ENCODE measurements at regions not wholly inside any gene's neighbourhood (a gene's known extent, or its start where the extent isn't known, plus 50 kb on each side); places are given as distances from the start of the nearest gene placed in this dataset.

GRCh38 chr10:118844731-118845521, 90.2 kb upstream of the CACUL1 start:
- no peak overlapping the region for H3K4me3 ChIP-seq (ENCODE audit: control insufficient read depth in 1 of 7, extremely low read depth in 1 of 7, insufficient read depth in 4 of 7, low read depth in 2 of 7, low read length in 6 of 7)
- no peaks in the 10 kb centered on the region for H3K9me3 ChIP-seq (ENCODE audit: control extremely low read depth in 1 of 5, control insufficient read depth in 4 of 5, insufficient read depth in 2 of 5, low read depth in 1 of 5, low read length in 4 of 5)
- H3K36me3 ChIP-seq (ENCODE audit: control insufficient read depth in 4 of 4, insufficient read depth in 4 of 4, low read length in 3 of 4), result no peaks in the 10 kb centered on the region
- 87% methylated on average over 4 of the region's 6 CpGs for WGBS (ENCODE audit: insufficient coverage)
- ChIA-PET CTCF (interaction anchor here (1.0 kb wide), 1 partner anchor 27 kb away, joined by 3 read pairs; no protein-coding TSS in a partner anchor), POLR2A (no interaction called here)
- H3K4me1 ChIP-seq (ENCODE audit: control extremely low read depth in 1 of 4, control insufficient read depth in 4 of 4, insufficient read depth in 4 of 4, low read length in 3 of 4), result no peaks in the 10 kb centered on the region
- no peak for DNase-seq
- H3K27ac ChIP-seq (ENCODE audit: insufficient read depth in 1 of 2, low read depth in 1 of 2, low read length in 2 of 2, poor library complexity in 1 of 2, severe bottlenecking in 2 of 2), result no peak overlapping the region
- peaks cover 0 to 1% (median 0%) of the 10 kb centered on the region in 5 experiments for H3K27me3 ChIP-seq (replicated peaks in 2 of 5; ENCODE audit: control insufficient read depth in 4 of 5, insufficient read depth in 5 of 5, low read length in 4 of 5)

GRCh38 chr10:118845776-118846175, 91.0 kb upstream of the CACUL1 start:
- Histone ChIP-seq H3K4me1 (ENCODE audit: control extremely low read depth in 1 of 4, control insufficient read depth in 4 of 4, insufficient read depth in 4 of 4, low read length in 3 of 4) (no peaks in the 10 kb centered on the region), H3K27ac (ENCODE audit: insufficient read depth in 1 of 2, low read depth in 1 of 2, low read length in 2 of 2, poor library complexity in 1 of 2, severe bottlenecking in 2 of 2) (no peak overlapping the region), H3K27me3 (replicated peaks in 2 of 5; ENCODE audit: control insufficient read depth in 4 of 5, insufficient read depth in 5 of 5, low read length in 4 of 5) (peaks cover 0 to 1% (median 0%) of the 10 kb centered on the region in 5 experiments), H3K4me3 (ENCODE audit: control insufficient read depth in 1 of 7, extremely low read depth in 1 of 7, insufficient read depth in 4 of 7, low read depth in 2 of 7, low read length in 6 of 7) (no peak overlapping the region), H3K36me3 (ENCODE audit: control insufficient read depth in 4 of 4, insufficient read depth in 4 of 4, low read length in 3 of 4) (no peaks in the 10 kb centered on the region), H3K9me3 (ENCODE audit: control extremely low read depth in 1 of 5, control insufficient read depth in 4 of 5, insufficient read depth in 2 of 5, low read depth in 1 of 5, low read length in 4 of 5) (no peaks in the 10 kb centered on the region)
- ChIA-PET POLR2A (interaction anchor here (0.6 kb wide), 1 partner anchor 112 kb away, joined by 6 read pairs; no protein-coding TSS in a partner anchor), CTCF (interaction anchor here (1.0 kb wide), 1 partner anchor 17 kb away, joined by 3 read pairs; no protein-coding TSS in a partner anchor)
- WGBS (ENCODE audit: insufficient coverage), result 88% methylated on average over 2 of the region's 2 CpGs
- DNase-seq, result no peak

DNA sequence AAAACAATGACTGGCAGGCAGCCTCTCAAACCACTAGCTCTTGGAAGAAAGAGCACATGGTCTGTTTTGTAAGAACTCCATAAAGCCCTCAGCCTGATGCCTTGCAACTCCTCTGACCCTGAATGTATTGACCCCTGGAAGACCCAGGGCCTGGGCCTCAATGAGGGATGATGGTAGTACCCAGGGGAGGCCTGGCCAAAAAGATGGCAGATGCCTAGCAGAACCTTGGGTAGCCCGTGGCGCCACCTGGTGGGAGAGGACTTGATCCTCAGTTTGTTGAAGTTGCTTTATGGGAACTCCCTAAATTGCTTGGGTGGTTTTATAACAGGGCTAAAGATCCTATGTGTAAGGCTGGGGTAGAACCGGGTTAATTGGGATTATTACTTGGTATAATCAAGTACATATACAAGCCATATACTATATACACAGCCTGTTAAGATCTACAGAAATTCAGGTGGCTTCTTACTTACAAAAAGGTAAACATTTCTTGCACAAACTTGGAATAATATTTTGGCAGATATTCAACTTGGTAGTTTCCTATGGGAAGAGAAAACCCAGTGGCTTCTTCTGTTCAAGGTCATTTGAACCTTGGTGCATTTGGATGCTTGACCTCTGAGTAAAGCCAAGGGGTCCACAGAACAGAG, 95.8 kb upstream of the CACUL1 start:
- ChIA-PET POLR2A (no interaction called here), CTCF (interaction anchor here (0.8 to 1.5 kb wide), 5 partner anchors 9 to 281 kb away, joined by 4 read pairs; no protein-coding TSS in a partner anchor)
- Histone ChIP-seq H3K4me3 (ENCODE audit: control insufficient read depth in 1 of 7, extremely low read depth in 1 of 7, insufficient read depth in 4 of 7, low read depth in 2 of 7, low read length in 6 of 7) (no peak overlapping the region), H3K36me3 (ENCODE audit: control insufficient read depth in 4 of 4, insufficient read depth in 4 of 4, low read length in 3 of 4) (no peaks in the 10 kb centered on the region), H3K27ac (ENCODE audit: insufficient read depth in 1 of 2, low read depth in 1 of 2, low read length in 2 of 2, poor library complexity in 1 of 2, severe bottlenecking in 2 of 2) (no peak overlapping the region), H3K4me1 (ENCODE audit: control extremely low read depth in 1 of 4, control insufficient read depth in 4 of 4, insufficient read depth in 4 of 4, low read length in 3 of 4) (no peaks in the 10 kb centered on the region), H3K27me3 (replicated peaks in 2 of 5; ENCODE audit: control insufficient read depth in 4 of 5, insufficient read depth in 5 of 5, low read length in 4 of 5) (no peaks in the 10 kb centered on the region), H3K9me3 (ENCODE audit: control extremely low read depth in 1 of 5, control insufficient read depth in 4 of 5, insufficient read depth in 2 of 5, low read depth in 1 of 5, low read length in 4 of 5) (no peaks in the 10 kb centered on the region)
- peak; percentile 42 to 73 (median 67) for DNase-seq
- 40% methylated on average over 1 of the region's 3 CpGs for WGBS (ENCODE audit: insufficient coverage)

DNA sequence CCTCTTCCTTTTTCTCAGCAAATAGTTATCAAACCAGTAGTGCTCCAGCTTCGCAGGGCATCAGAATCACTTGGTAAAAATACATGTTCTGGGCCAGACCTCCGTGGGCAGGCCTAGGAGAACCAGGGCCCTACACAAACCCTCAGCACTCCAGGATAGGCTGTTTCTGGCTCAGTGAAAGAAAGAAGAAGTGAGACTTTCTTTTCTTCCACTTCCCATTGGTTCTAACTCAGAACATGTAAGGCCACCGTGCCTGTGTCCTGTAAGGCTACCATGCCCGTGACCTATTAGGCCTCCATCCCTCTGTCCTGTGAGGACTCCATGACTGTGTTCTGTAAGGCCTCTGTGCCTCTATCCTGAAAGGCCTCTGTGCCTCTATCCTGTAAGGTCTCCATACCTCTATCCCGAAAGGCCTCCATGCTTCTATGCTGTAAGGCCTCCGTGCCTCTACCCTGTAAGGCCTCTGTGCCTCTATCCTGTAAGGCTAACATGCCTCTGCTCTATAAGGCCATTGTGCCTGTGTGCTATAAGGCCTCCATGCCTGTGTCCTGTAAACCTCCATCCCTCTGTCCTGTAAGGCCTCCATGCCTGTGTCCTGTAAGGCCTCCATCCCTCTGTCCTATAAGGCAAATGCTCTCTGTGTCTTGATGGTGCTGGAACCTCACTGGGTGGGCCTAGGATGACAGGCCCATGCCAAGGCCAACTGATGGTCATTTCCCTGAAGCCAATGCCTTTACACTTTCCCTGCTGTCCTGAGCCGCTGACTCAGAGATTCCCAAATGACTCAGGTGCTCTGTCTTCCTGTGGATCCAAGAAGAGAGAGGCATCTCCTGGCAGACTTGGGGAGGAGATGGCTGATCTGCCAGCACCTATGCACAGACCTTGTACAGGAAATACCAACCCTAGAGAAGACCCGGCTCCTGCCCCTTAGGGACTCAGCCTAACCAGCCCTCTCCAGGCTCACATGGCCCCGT, 96.6 kb upstream of the CACUL1 start:
- no peaks in the 10 kb centered on the region for H3K9me3 ChIP-seq (ENCODE audit: control extremely low read depth in 1 of 5, control insufficient read depth in 4 of 5, insufficient read depth in 2 of 5, low read depth in 1 of 5, low read length in 4 of 5)
- H3K27ac ChIP-seq (ENCODE audit: insufficient read depth in 1 of 2, low read depth in 1 of 2, low read length in 2 of 2, poor library complexity in 1 of 2, severe bottlenecking in 2 of 2), result no peak overlapping the region
- no peaks in the 10 kb centered on the region for H3K36me3 ChIP-seq (ENCODE audit: control insufficient read depth in 4 of 4, insufficient read depth in 4 of 4, low read length in 3 of 4)
- H3K4me1 ChIP-seq (ENCODE audit: control extremely low read depth in 1 of 4, control insufficient read depth in 4 of 4, insufficient read depth in 4 of 4, low read length in 3 of 4), result no peaks in the 10 kb centered on the region
- ChIA-PET CTCF (interaction anchor here (1.5 kb wide), 1 partner anchor 19 kb away, joined by 4 read pairs; no protein-coding TSS in a partner anchor), POLR2A (no interaction called here)
- 88% methylated on average over 8 of the region's 9 CpGs for WGBS (ENCODE audit: insufficient coverage)
- H3K27me3 ChIP-seq (replicated peaks in 2 of 5; ENCODE audit: control insufficient read depth in 4 of 5, insufficient read depth in 5 of 5, low read length in 4 of 5), result no peaks in the 10 kb centered on the region
- no peak for DNase-seq
- H3K4me3 ChIP-seq (ENCODE audit: control insufficient read depth in 1 of 7, extremely low read depth in 1 of 7, insufficient read depth in 4 of 7, low read depth in 2 of 7, low read length in 6 of 7), result no peak overlapping the region

DNA sequence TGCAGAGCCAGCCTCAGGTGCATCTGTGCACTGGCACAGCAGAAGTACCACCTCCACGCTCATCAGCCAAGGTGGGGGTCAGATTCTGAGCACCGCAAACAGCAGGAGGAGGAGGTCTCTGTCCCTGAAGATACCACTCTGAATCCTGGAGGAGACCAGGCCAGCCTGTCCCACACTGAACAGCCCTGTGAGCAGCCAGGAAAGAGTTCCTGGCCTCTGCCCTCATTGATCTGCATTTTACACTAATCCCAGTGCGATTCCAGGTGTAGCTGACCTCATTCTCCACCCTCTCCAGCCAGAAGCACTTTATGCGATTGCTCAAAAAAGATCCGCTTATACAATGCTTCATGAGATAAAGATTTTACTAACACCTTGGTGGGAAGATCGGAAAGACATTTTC, 99.1 kb upstream of the CACUL1 start:
- H3K4me3 ChIP-seq (ENCODE audit: control insufficient read depth in 1 of 7, extremely low read depth in 1 of 7, insufficient read depth in 4 of 7, low read depth in 2 of 7, low read length in 6 of 7), result no peak overlapping the region
- DNase-seq, result no peak
- ChIA-PET POLR2A (no interaction called here), CTCF (interaction anchor here (1.1 to 1.2 kb wide), 2 partner anchors 11 to 12 kb away, joined by 3 read pairs; no protein-coding TSS in a partner anchor)
- H3K27ac ChIP-seq (ENCODE audit: insufficient read depth in 1 of 2, low read depth in 1 of 2, low read length in 2 of 2, poor library complexity in 1 of 2, severe bottlenecking in 2 of 2), result no peak overlapping the region
- WGBS (ENCODE audit: insufficient coverage), result 91% methylated on average over 6 of the region's 6 CpGs
- peaks cover 0 to 6% (median 0%) of the 10 kb centered on the region in 5 experiments for H3K9me3 ChIP-seq (ENCODE audit: control extremely low read depth in 1 of 5, control insufficient read depth in 4 of 5, insufficient read depth in 2 of 5, low read depth in 1 of 5, low read length in 4 of 5)
- no peaks in the 10 kb centered on the region for H3K27me3 ChIP-seq (replicated peaks in 2 of 5; ENCODE audit: control insufficient read depth in 4 of 5, insufficient read depth in 5 of 5, low read length in 4 of 5)
- H3K36me3 ChIP-seq (ENCODE audit: control insufficient read depth in 4 of 4, insufficient read depth in 4 of 4, low read length in 3 of 4), result no peaks in the 10 kb centered on the region
- no peaks in the 10 kb centered on the region for H3K4me1 ChIP-seq (ENCODE audit: control extremely low read depth in 1 of 4, control insufficient read depth in 4 of 4, insufficient read depth in 4 of 4, low read length in 3 of 4)

DNA sequence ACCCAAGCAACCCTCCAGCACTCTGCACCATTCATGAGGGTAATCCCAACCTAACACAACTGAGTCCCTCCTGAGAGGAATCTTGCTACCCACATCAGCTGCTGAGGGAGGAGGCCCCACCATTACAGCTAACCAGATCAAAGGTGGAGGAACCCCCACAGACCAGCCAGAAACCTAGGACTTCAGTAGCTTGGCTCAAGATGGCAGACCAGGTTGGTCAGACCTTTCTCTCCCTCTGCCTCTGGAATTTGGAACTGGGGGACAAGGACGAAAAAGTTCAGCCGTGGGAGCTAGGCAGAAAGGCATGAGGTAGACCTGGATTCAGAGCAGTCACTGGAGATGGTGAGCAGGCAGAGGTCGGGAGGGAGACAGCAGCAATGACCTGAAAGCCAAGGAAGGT, 101.3 kb upstream of the CACUL1 start:
- H3K4me3 ChIP-seq (ENCODE audit: control insufficient read depth in 1 of 7, extremely low read depth in 1 of 7, insufficient read depth in 4 of 7, low read depth in 2 of 7, low read length in 6 of 7), result no peak overlapping the region
- ChIA-PET CTCF (no interaction called here), POLR2A (no interaction called here)
- peaks cover 0 to 6% (median 0%) of the 10 kb centered on the region in 5 experiments for H3K9me3 ChIP-seq (ENCODE audit: control extremely low read depth in 1 of 5, control insufficient read depth in 4 of 5, insufficient read depth in 2 of 5, low read depth in 1 of 5, low read length in 4 of 5)
- no peaks in the 10 kb centered on the region for H3K4me1 ChIP-seq (ENCODE audit: control extremely low read depth in 1 of 4, control insufficient read depth in 4 of 4, insufficient read depth in 4 of 4, low read length in 3 of 4)
- DNase-seq, result no peak
- no peaks in the 10 kb centered on the region for H3K27me3 ChIP-seq (replicated peaks in 2 of 5; ENCODE audit: control insufficient read depth in 4 of 5, insufficient read depth in 5 of 5, low read length in 4 of 5)
- WGBS (ENCODE audit: insufficient coverage), result 90% methylated on average over 3 of the region's 3 CpGs
- no peak overlapping the region for H3K27ac ChIP-seq (ENCODE audit: insufficient read depth in 1 of 2, low read depth in 1 of 2, low read length in 2 of 2, poor library complexity in 1 of 2, severe bottlenecking in 2 of 2)
- no peaks in the 10 kb centered on the region for H3K36me3 ChIP-seq (ENCODE audit: control insufficient read depth in 4 of 4, insufficient read depth in 4 of 4, low read length in 3 of 4)

Data from common myeloid progenitor, CD34-positive (primary cell).